AG04450 (cell line): ENCODE measurements at regions not wholly inside any gene's neighbourhood (a gene's known extent, or its start where the extent isn't known, plus 50 kb on each side); places are given as distances from the start of the nearest gene placed in this dataset.

Source experiments
- CTCF ChIA-PET: fragments of 300-600, 350-600 bp; formaldehyde crosslinking; extraction: SDS; loops from one replicate; lab custom pipeline; 2022; ENCODE audit warnings: antibody characterized with exemption, inconsistent platforms; lab: Charles Lee
- POLR2A ChIA-PET: fragments of 350-600 bp; formaldehyde crosslinking; extraction: SDS; loops from one replicate; lab custom pipeline; 2021; ENCODE audit warnings: antibody characterized with exemption, inconsistent platforms; lab: Yijun Ruan, JAX
- DNase-seq: peaks from one replicate; pipeline ENCODE4 v3.0.0-alpha.2; 2011; ENCODE audit warnings: low read depth, low spot score
- H3K27ac ChIP-seq: one replicate; pipeline ENCODE4 v1.5.1; 2012; ENCODE audit warnings: low read depth, low read length, control low read depth
- H3K27me3 ChIP-seq: one replicate; pipeline ENCODE4 v1.6.0; 2012; ENCODE audit warnings: low read length; ENCODE audit not compliant: control insufficient read depth, insufficient read depth
- H3K4me3 ChIP-seq: 2 replicates; pipeline ENCODE4 v1.5.1; 2011; ENCODE audit warnings: mild to moderate bottlenecking, low read depth, low read length, control low read depth
- H3K9me3 ChIP-seq: 2 replicates; pipeline ENCODE4 v1.5.1; 2012; ENCODE audit warnings: low read length; ENCODE audit not compliant: control insufficient read depth, insufficient read depth
- TF ChIP-seq, protein P1 (sequence below): IDR thresholded peaks from 2 replicates; pipeline ENCODE4 v1.5.1; 2011; ENCODE audit warnings: low read depth, low read length, control low read depth, inconsistent platforms

DNA sequence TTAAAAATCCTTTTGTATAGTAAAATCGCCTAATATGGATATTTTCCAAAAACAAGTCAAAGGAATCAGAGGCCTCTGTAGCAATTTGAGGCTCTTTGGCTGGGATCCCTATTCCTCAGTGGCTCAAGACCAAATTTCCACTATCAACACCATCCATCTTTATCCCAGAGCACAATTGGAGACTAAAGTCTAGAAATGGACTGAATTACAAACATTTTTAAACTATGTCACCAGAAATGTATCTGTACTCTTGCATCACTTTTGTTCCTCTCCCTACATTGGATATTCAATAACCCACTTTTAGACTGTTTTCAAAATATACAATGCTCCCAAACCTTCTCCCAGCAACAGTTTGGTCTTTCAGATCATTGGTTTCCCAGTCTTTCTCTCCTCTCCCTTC is 140.4 kb upstream of the KLHL29 start:
- H3K27ac ChIP-seq = no peak overlapping the region
- no peaks in the 10 kb centered on the region for H3K9me3 ChIP-seq
- no peaks in the 10 kb centered on the region for H3K27me3 ChIP-seq
- POLR2A ChIA-PET = no interaction called here
- H3K4me3 ChIP-seq = no peak overlapping the region
- CTCF ChIA-PET = no interaction called here
- TF ChIP-seq, protein P1, sequence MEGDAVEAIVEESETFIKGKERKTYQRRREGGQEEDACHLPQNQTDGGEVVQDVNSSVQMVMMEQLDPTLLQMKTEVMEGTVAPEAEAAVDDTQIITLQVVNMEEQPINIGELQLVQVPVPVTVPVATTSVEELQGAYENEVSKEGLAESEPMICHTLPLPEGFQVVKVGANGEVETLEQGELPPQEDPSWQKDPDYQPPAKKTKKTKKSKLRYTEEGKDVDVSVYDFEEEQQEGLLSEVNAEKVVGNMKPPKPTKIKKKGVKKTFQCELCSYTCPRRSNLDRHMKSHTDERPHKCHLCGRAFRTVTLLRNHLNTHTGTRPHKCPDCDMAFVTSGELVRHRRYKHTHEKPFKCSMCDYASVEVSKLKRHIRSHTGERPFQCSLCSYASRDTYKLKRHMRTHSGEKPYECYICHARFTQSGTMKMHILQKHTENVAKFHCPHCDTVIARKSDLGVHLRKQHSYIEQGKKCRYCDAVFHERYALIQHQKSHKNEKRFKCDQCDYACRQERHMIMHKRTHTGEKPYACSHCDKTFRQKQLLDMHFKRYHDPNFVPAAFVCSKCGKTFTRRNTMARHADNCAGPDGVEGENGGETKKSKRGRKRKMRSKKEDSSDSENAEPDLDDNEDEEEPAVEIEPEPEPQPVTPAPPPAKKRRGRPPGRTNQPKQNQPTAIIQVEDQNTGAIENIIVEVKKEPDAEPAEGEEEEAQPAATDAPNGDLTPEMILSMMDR = no peak
- DNase-seq = no peak

DNA sequence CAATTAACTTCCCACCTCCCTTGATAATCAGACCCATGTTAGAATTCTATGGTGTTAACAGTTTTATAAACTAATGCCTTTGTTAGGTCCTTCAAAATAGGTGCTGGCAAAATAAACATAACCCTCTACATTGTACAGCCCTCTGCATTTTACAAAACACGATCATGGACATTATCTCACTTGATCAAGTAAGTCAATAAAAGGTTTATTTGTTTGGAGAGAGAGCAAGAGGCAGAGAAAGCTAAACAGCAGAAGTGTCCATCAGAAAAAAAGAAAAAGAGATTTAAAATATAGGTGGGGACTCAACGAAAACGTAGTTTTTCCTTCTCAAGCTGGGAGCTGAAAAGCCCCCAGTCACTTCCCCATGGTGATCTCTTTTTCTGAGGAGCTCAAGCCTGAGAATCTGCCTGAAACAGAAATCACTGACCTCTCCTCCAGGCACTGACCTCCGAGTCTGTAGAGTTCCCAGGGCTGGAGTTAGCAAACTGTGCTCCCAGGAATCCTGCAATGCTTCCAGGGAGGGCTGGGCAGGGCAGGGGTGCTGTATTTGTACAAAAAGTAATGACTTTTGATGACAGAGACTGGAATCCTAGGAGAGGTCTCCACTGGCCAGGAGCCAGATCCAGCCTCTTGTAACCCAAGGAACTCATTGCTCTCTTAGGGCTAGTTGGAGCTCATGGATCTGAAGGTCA is 137.8 kb upstream of the KLHL29 start:
- DNase-seq = no peak
- H3K4me3 ChIP-seq = no peak overlapping the region
- H3K27ac ChIP-seq = no peak overlapping the region
- H3K27me3 ChIP-seq = no peaks in the 10 kb centered on the region
- ChIA-PET POLR2A (no interaction called here), CTCF (no interaction called here)
- H3K9me3 ChIP-seq = no peaks in the 10 kb centered on the region
- TF ChIP-seq, protein P1 = no peak

DNA sequence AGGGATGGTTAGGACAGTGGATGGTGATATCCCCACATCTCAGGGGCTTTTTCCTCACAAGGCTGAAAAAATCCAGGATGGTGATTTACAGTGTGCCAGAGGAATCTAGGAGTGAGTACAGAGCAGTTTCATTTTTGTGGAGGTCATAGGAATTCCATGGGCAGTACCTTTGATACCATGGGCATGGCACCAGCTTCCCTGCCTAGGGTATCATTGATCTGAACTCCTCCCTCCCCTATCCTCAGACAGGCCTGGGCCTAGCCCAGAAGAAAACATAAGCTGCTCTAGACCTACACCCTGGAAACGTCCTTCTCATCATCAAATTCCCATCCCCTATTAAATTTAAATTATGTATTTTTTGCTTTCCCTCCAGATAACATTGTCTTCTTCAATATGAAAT is 136.3 kb upstream of the KLHL29 start:
- no peak for DNase-seq
- ChIA-PET POLR2A (no interaction called here), CTCF (no interaction called here)
- no peaks in the 10 kb centered on the region for H3K27me3 ChIP-seq
- H3K4me3 ChIP-seq = no peak overlapping the region
- no peaks in the 10 kb centered on the region for H3K9me3 ChIP-seq
- TF ChIP-seq, protein P1 = no peak
- no peak overlapping the region for H3K27ac ChIP-seq

DNA sequence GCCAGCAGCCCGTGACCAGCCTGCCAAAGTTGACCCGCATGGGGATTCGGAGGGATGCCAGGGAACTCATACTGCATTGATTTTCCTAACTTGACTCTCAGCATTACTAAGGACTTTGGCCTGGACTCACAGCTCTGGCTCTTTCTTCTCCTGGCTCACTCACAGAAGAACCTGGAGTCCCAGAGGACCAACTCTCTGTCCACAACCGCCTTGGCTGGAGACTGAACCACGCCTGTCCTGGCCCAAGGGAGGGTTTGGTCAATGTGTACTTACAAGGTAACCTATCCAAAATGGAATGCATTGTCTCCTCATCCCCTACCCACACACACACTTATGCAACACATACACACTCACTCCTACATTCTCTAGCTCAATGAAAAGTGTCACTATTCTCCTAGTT is 135.6 kb upstream of the KLHL29 start:
- no peak overlapping the region for H3K27ac ChIP-seq
- H3K27me3 ChIP-seq = no peaks in the 10 kb centered on the region
- ChIA-PET POLR2A (no interaction called here), CTCF (no interaction called here)
- TF ChIP-seq, protein P1 = no peak
- no peaks in the 10 kb centered on the region for H3K9me3 ChIP-seq
- H3K4me3 ChIP-seq = no peak overlapping the region
- no peak for DNase-seq

DNA sequence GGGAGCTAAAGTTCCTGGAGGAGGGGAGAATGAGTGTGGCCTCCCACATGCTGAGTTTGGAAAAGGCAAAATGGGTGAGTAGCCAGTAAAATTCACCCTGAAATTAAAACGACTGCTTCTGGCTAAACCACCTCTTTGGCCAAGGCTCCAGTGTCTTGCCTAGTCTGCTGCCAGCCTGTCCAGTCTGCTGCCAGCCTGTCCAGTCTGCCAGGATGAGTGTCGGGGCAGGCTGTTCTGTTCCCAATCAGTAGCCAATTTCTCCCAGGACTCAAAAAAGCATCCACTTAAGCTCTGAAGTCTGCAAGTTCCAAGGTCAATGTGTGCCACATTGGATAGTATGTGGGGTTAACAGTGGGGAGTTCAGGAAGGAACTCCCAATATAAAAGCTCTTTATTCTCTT is 134.6 kb upstream of the KLHL29 start:
- H3K9me3 ChIP-seq = no peaks in the 10 kb centered on the region
- no peak overlapping the region for H3K27ac ChIP-seq
- POLR2A ChIA-PET = no interaction called here
- no peak for DNase-seq
- TF ChIP-seq, protein P1 = no peak
- CTCF ChIA-PET = no interaction called here
- H3K27me3 ChIP-seq = no peaks in the 10 kb centered on the region
- H3K4me3 ChIP-seq = no peak overlapping the region
